IMR-90 (cell line): ENCODE measurements at regions not wholly inside any gene's neighbourhood (a gene's known extent, or its start where the extent isn't known, plus 50 kb on each side); places are given as distances from the start of the nearest gene placed in this dataset.

Source experiments
- ATAC-seq: fragments of 200-7000 bp; cut with Tn5 transposase; 2 replicates; pipeline ENCODE4 v1.9.1; 2020; ENCODE audit warnings: low read depth, mild to moderate bottlenecking, moderate library complexity
- BruUV-seq: library from RNA; stranded (reverse); fragments of 400-500 nt; replicated peaks from 2 replicates; lab custom pipeline; 2021; lab: Mats Ljungman, UMichigan
- CTCF ChIA-PET: fragments of 300-600 bp; formaldehyde crosslinking; extraction: SDS; loops from one replicate; lab custom pipeline; 2021; ENCODE audit warnings: antibody characterized with exemption; lab: Yijun Ruan, JAX
- POLR2A ChIA-PET: fragments of 300-600 bp; sonication (Branson Sonifier 250); formaldehyde crosslinking; loops from one replicate; lab custom pipeline; 2022; ENCODE audit warnings: antibody characterized with exemption; ENCODE audit not compliant: unreplicated experiment; lab: Charles Lee
- DNase-seq: peaks from one replicate; pipeline ENCODE4 v3.0.0; 2013
- H2AFZ ChIP-seq: replicated peaks from 2 replicates; pipeline ENCODE3; 2013; ENCODE audit warnings: low read length, mild to moderate bottlenecking; ENCODE audit not compliant: poor library complexity
- H2AK5ac ChIP-seq: 2 replicates; pipeline ENCODE4 v1.6.1; 2013; ENCODE audit warnings: low read depth, low read length, inconsistent platforms
- H2AK9ac ChIP-seq: replicated peaks from 2 replicates; pipeline ENCODE3; 2013; ENCODE audit warnings: mild to moderate bottlenecking, low read depth, low read length, moderate library complexity; ENCODE audit not compliant: poor library complexity
- H2BK120ac ChIP-seq: 2 replicates; pipeline ENCODE4 v1.6.1; 2013; ENCODE audit warnings: low read depth, low read length, inconsistent platforms
- H2BK15ac ChIP-seq: 3 replicates; pipeline ENCODE4 v1.6.1; 2013; ENCODE audit warnings: low read depth, low read length, inconsistent platforms
- H2BK20ac ChIP-seq: 2 replicates; pipeline ENCODE4 v1.6.1; 2013; ENCODE audit warnings: low read depth, mild to moderate bottlenecking, inconsistent platforms, low read length, moderate library complexity
- H2BK5ac ChIP-seq: 2 replicates; pipeline ENCODE4 v1.6.1; 2013; ENCODE audit warnings: mild to moderate bottlenecking, low read depth, low read length, inconsistent platforms; ENCODE audit not compliant: poor library complexity, severe bottlenecking
- H3K14ac ChIP-seq: replicated peaks from 2 replicates; pipeline ENCODE4 v1.6.1; 2013; ENCODE audit warnings: low read depth, low read length, inconsistent platforms
- H3K18ac ChIP-seq: 2 replicates; pipeline ENCODE4 v1.6.1; 2013; ENCODE audit warnings: low read depth, low read length, control low read depth
- H3K23ac ChIP-seq: 2 replicates; pipeline ENCODE4 v1.6.1; 2013; ENCODE audit warnings: low read depth, low read length, inconsistent platforms
- H3K27ac ChIP-seq: 2 replicates; pipeline ENCODE4 v1.5.1; 2013; ENCODE audit warnings: mild to moderate bottlenecking, control low read depth, low read length; ENCODE audit not compliant: insufficient read depth
- H3K27me3 ChIP-seq: 2 replicates; pipeline ENCODE4 v1.6.1; 2013; ENCODE audit warnings: low read length; ENCODE audit not compliant: control insufficient read depth, insufficient read depth
- H3K36me3 ChIP-seq: 2 replicates; pipeline ENCODE4 v1.6.1; 2013; ENCODE audit warnings: low read length, mixed read lengths; ENCODE audit not compliant: control insufficient read depth, insufficient read depth
- H3K4ac ChIP-seq: 2 replicates; pipeline ENCODE4 v1.6.1; 2013; ENCODE audit warnings: low read depth, low read length, inconsistent platforms
- H3K4me1 ChIP-seq: 2 replicates; pipeline ENCODE4 v1.6.1; 2013; ENCODE audit warnings: low read length, mixed read lengths; ENCODE audit not compliant: control insufficient read depth, insufficient read depth
- H3K4me2 ChIP-seq: 2 replicates; pipeline ENCODE4 v1.6.1; 2013; ENCODE audit warnings: low read depth, mild to moderate bottlenecking, control low read depth, low read length, moderate library complexity
- H3K4me3 ChIP-seq: 2 replicates; pipeline ENCODE4 v1.5.1; 2013; ENCODE audit warnings: low read depth, mild to moderate bottlenecking, control low read depth, low read length, moderate library complexity; ENCODE audit not compliant: insufficient read depth
- H3K56ac ChIP-seq: 2 replicates; pipeline ENCODE4 v1.6.1; 2013; ENCODE audit warnings: low read length, inconsistent platforms; ENCODE audit not compliant: insufficient read depth; ENCODE audit errors: extremely low read depth
- H3K79me1 ChIP-seq, 2 experiments: 2 replicates each; pipeline ENCODE4 v1.6.1; 2013; ENCODE audit warnings: low read length in 2 of 2, inconsistent platforms in 1 of 2, low read depth in 1 of 2
- H3K9ac ChIP-seq: 2 replicates; pipeline ENCODE4 v1.6.1; 2013; ENCODE audit warnings: low read depth, low read length, control low read depth
- H3K9me1 ChIP-seq: 2 replicates; pipeline ENCODE4 v1.6.1; 2013; ENCODE audit warnings: low read length, inconsistent platforms; ENCODE audit not compliant: insufficient read depth
- H3K9me3 ChIP-seq: 2 replicates; pipeline ENCODE4 v1.6.1; 2013; ENCODE audit warnings: low read length; ENCODE audit not compliant: control insufficient read depth, insufficient read depth
- H4K20me1 ChIP-seq: 2 replicates; pipeline ENCODE4 v1.6.1; 2013; ENCODE audit warnings: low read length, inconsistent platforms; ENCODE audit not compliant: insufficient read depth
- H4K5ac ChIP-seq: 2 replicates; pipeline ENCODE4 v1.6.1; 2013; ENCODE audit warnings: mild to moderate bottlenecking, low read depth, low read length, control low read depth
- H4K8ac ChIP-seq, 2 experiments: 2 replicates each; pipeline ENCODE4 v1.6.1; 2013; ENCODE audit warnings: low read depth in 2 of 2, low read length in 2 of 2, control low read depth in 1 of 2, inconsistent platforms in 1 of 2
- H4K91ac ChIP-seq: 2 replicates; pipeline ENCODE4 v1.6.1; 2013; ENCODE audit warnings: low read depth, low read length, inconsistent platforms; ENCODE audit not compliant: insufficient read depth
- CHD1 ChIP-seq: IDR thresholded peaks from 2 replicates; pipeline ENCODE4 v1.6.1; 2012; ENCODE audit warnings: low read depth, low read length, improper control_type of control experiment
- MAFK ChIP-seq: IDR thresholded peaks from 2 replicates; pipeline ENCODE4 v1.6.1; 2012; ENCODE audit warnings: low read depth, low read length, improper control_type of control experiment
- NFE2L2 ChIP-seq: fragments of 150-350 bp; IDR thresholded peaks from 2 replicates; pipeline ENCODE4 v1.6.1; 2016; ENCODE audit warnings: low read depth, mild to moderate bottlenecking, low read length
- POLR2A ChIP-seq: IDR thresholded peaks from 2 replicates; pipeline ENCODE4 v1.6.1; 2012; ENCODE audit warnings: mild to moderate bottlenecking, low read depth, low read length
- SMC3 ChIP-seq: fragments of 150-350 bp; IDR thresholded peaks from 2 replicates; pipeline ENCODE4 v1.6.1; 2016; ENCODE audit warnings: low read depth, mild to moderate bottlenecking, antibody characterized with exemption, low read length, moderate library complexity
- WGBS, 2 experiments: methylation state at CpG; one replicate each; pipeline versions ENCODE4 v1.1.5 to v1.1.7; 2013; ENCODE audit warnings: missing lambda C conversion rate in 2 of 2; ENCODE audit not compliant: insufficient read length in 1 of 2; ENCODE audit errors: extremely low coverage in 2 of 2; 5-methylcytosine and 5-hydroxymethylcytosine counted together
- dilution Hi-C: fragments of 300-500 bp; cut with HindIII; formaldehyde crosslinking; loops from one replicate; pipeline ENCODE4 v1.14.3; 2018; ENCODE audit warnings: low sequenced_read_pairs; ENCODE audit not compliant: unreplicated experiment
- in situ Hi-C: fragments of 300-500 bp; cut with MboI; formaldehyde crosslinking; loops from 3 replicates; pipeline ENCODE4 v1.14.3; 2019; ENCODE audit warnings: low sequenced_read_pairs, inconsistent platforms, mixed read lengths
- intact Hi-C: fragments of 100-400 bp; cut with micrococcal nuclease; formaldehyde crosslinking; loops from 2 replicates; pipeline ENCODE4 v1.10.0; 2022

GRCh38 chr5:167233507-167234220 is 1057.8 kb upstream of the WWC1 start:
- Histone ChIP-seq H3K23ac (no peak overlapping the region), H3K27me3 (no peaks in the 10 kb centered on the region), H4K91ac (no peak overlapping the region), H2AK5ac (no peak overlapping the region), H3K9me3 (peaks cover 6% of the 10 kb centered on the region), H3K4me2 (no peak overlapping the region), H3K14ac (no peak overlapping the region), H2BK5ac (no peak overlapping the region), H2BK20ac (no peak overlapping the region), H2AK9ac (no peak overlapping the region), H4K5ac (no peak overlapping the region), H3K79me1 (no peaks in the 10 kb centered on the region), H3K9ac (no peak overlapping the region), H4K8ac (no peak overlapping the region), H2BK15ac (no peak overlapping the region), H2AFZ (no peak overlapping the region), H3K4me1 (0 out of 2 replicates have a peak, but pooled peaks cover 2% of the 10 kb centered on the region), H3K18ac (no peak overlapping the region), H3K9me1 (no peaks in the 10 kb centered on the region), H4K20me1 (no peaks in the 10 kb centered on the region), H3K4ac (no peak overlapping the region), H2BK120ac (no peak overlapping the region), H3K4me3 (no peak overlapping the region), H3K36me3 (no peaks in the 10 kb centered on the region), H3K27ac (no peak overlapping the region), H3K56ac (no peak overlapping the region)
- ChIA-PET POLR2A (no interaction called here), CTCF (no interaction called here)
- in situ Hi-C loops: no loop called here
- DNase-seq: peak; percentile 26
- dilution Hi-C loops: no loop called here
- BruUV-seq: no TSS peak
- ATAC-seq: no peak; the same call in 1 of the 2 replicates
- intact Hi-C loops: no loop called here
- no CpG with 5 or more reads among the region's 3 CpGs for WGBS, 2 experiments
- TF ChIP-seq NFE2L2 (peak; percentile 45; the same call in 1 of the 2 replicates), SMC3 (no peak), CHD1 (no peak), POLR2A (no peak), MAFK (no peak)
